ENCODE measurements at regions not wholly inside any gene's neighbourhood (a gene's known extent, or its start where the extent isn't known, plus 50 kb on each side); places are given as distances from the start of the nearest gene placed in this dataset.

- no peaks in the 10 kb centered on the region for H3K79me2 ChIP-seq (ENCODE audit: control insufficient read depth, insufficient read depth, low read length)
- no peak for DNase-seq
- ChIA-PET CTCF (interaction anchor here (1.1 kb wide), 1 partner anchor 15 kb away, joined by 3 read pairs; no protein-coding TSS in a partner anchor), POLR2A (no interaction called here)
- no peaks in the 10 kb centered on the region for H3K36me3 ChIP-seq (replicated peaks in 1 of 2; ENCODE audit: control extremely low read depth in 1 of 2, control insufficient read depth in 1 of 2, extremely low read depth in 1 of 2, insufficient read depth in 2 of 2, low read length in 1 of 2)
- no peaks in the 10 kb centered on the region for H3K4me1 Mint-ChIP-seq
- WGBS (ENCODE audit: insufficient coverage) = 87% methylated on average over 6 of the region's 7 CpGs
- H3K9me3 ChIP-seq (ENCODE audit: control extremely low read depth in 1 of 3, control insufficient read depth in 2 of 3, insufficient read depth in 1 of 3, low read length in 2 of 3) = no peaks in the 10 kb centered on the region
- peaks cover 3% of the 10 kb centered on the region for H3K9me3 Mint-ChIP-seq (ENCODE audit: insufficient read depth)
- H3K4me2 ChIP-seq (replicated peaks; ENCODE audit: low read depth, low read length, poor library complexity, severe bottlenecking) = no peak overlapping the region
- ATAC-seq (ENCODE audit: low read depth) = no peak
- H3K27ac Mint-ChIP-seq = no peak overlapping the region
- no peak for TF ChIP-seq CTCF (IDR thresholded peaks at IDR 0.05)
- TF ChIP-seq EZH2 (IDR thresholded peaks at IDR 0.05; ENCODE audit: borderline replicate concordance, insufficient read depth, low read depth, low read length, poor library complexity, severe bottlenecking) = no peak
- H3K4me3 Mint-ChIP-seq = no peak overlapping the region
- H3K4me3 ChIP-seq (ENCODE audit: control extremely low read depth in 1 of 5, extremely low read depth in 1 of 5, insufficient read depth in 1 of 5, low read depth in 2 of 5, low read length in 4 of 5) = no peak overlapping the region
- intact Hi-C loops (cut with micrococcal nuclease) = no loop called here
- no peaks in the 10 kb centered on the region for H3K4me1 ChIP-seq (ENCODE audit: control insufficient read depth in 2 of 2, insufficient read depth in 2 of 2, low read length in 2 of 2)
- H3K9ac ChIP-seq (ENCODE audit: low read length) = no peak overlapping the region
- H3K27me3 ChIP-seq (replicated peaks in 1 of 4; ENCODE audit: control extremely low read depth in 1 of 4, control insufficient read depth in 3 of 4, insufficient read depth in 4 of 4, low read length in 3 of 4) = no peaks in the 10 kb centered on the region
- H3K27ac ChIP-seq (ENCODE audit: low read length in 2 of 2) = no peak overlapping the region
- H2AFZ ChIP-seq (ENCODE audit: insufficient read depth, low read depth, low read length, poor library complexity, severe bottlenecking) = no peak overlapping the region
- H3K27me3 Mint-ChIP-seq = peaks cover 10% of the 10 kb centered on the region
- no peaks in the 10 kb centered on the region for H4K20me1 ChIP-seq (ENCODE audit: control insufficient read depth, insufficient read depth, low read length, poor library complexity, severe bottlenecking)
These were observed 260.7 kb downstream of the KLF6 start for GRCh38 chr10:3524086-3524960.

DNA sequence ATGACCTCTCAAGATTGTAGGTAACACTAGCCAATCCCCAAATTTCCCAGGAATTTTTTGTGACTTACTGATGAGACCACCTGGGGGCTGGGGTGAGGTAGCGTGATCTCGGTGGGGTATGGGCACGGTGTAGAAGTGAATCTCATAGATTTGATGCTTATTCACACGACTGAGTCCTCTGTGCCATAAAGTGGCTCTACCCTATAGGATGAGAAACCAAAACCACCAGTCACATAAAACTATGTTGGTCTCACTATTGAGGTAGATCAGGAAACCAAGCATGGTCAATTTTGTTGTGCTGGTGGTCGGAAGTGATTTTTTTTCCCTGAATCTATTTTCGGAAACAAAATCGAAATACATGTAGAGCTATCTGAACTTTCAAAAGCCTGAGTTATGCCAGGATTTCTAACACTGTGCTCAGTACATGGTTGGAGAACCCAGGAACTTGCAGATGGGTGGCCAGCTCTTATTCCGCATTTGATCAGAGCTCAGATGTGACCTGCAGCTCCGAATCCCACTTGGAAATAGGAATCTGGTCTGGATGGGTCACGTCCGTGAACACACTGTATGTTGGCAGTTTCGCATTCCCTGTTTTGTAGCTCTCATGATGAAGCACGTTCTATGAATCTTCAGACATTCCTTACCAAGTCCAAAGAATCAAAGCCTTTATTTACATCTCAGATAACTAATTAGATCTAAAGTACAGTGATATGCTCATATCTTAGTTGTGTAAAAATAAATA lies 261.5 kb downstream of the KLF6 start:
- Histone ChIP-seq H3K9ac (ENCODE audit: low read length) (no peak overlapping the region), H2AFZ (ENCODE audit: insufficient read depth, low read depth, low read length, poor library complexity, severe bottlenecking) (no peak overlapping the region), H3K4me1 (ENCODE audit: control insufficient read depth in 2 of 2, insufficient read depth in 2 of 2, low read length in 2 of 2) (no peaks in the 10 kb centered on the region), H3K4me2 (replicated peaks; ENCODE audit: low read depth, low read length, poor library complexity, severe bottlenecking) (no peak overlapping the region), H3K9me3 (ENCODE audit: control extremely low read depth in 1 of 3, control insufficient read depth in 2 of 3, insufficient read depth in 1 of 3, low read length in 2 of 3) (no peaks in the 10 kb centered on the region), H3K36me3 (replicated peaks in 1 of 2; ENCODE audit: control extremely low read depth in 1 of 2, control insufficient read depth in 1 of 2, extremely low read depth in 1 of 2, insufficient read depth in 2 of 2, low read length in 1 of 2) (no peaks in the 10 kb centered on the region), H3K79me2 (ENCODE audit: control insufficient read depth, insufficient read depth, low read length) (no peaks in the 10 kb centered on the region), H3K27ac (ENCODE audit: low read length in 2 of 2) (no peak overlapping the region), H3K27me3 (replicated peaks in 1 of 4; ENCODE audit: control extremely low read depth in 1 of 4, control insufficient read depth in 3 of 4, insufficient read depth in 4 of 4, low read length in 3 of 4) (no peaks in the 10 kb centered on the region), H3K4me3 (ENCODE audit: control extremely low read depth in 1 of 5, extremely low read depth in 1 of 5, insufficient read depth in 1 of 5, low read depth in 2 of 5, low read length in 4 of 5) (no peak overlapping the region), H4K20me1 (ENCODE audit: control insufficient read depth, insufficient read depth, low read length, poor library complexity, severe bottlenecking) (no peaks in the 10 kb centered on the region)
- peaks cover 3% of the 10 kb centered on the region for H3K9me3 Mint-ChIP-seq (ENCODE audit: insufficient read depth)
- no peak for TF ChIP-seq CTCF (IDR thresholded peaks at IDR 0.05)
- TF ChIP-seq EZH2 (IDR thresholded peaks at IDR 0.05; ENCODE audit: borderline replicate concordance, insufficient read depth, low read depth, low read length, poor library complexity, severe bottlenecking) = no peak
- ChIA-PET POLR2A (no interaction called here), CTCF (interaction anchor here (1.1 kb wide), 1 partner anchor 16 kb away, joined by 3 read pairs; no protein-coding TSS in a partner anchor)
- no peak overlapping the region for H3K27ac Mint-ChIP-seq
- H3K4me3 Mint-ChIP-seq = no peak overlapping the region
- no peak for DNase-seq
- 86% methylated on average over 9 of the region's 13 CpGs for WGBS (ENCODE audit: insufficient coverage)
- H3K4me1 Mint-ChIP-seq = no peaks in the 10 kb centered on the region
- ATAC-seq (ENCODE audit: low read depth) = no peak
- H3K27me3 Mint-ChIP-seq = peaks cover 10% of the 10 kb centered on the region
- intact Hi-C loops (cut with micrococcal nuclease) = no loop called here

Data from B cell (primary cell).